K562 (cell line): ENCODE measurements at regions not wholly inside any gene's neighbourhood (a gene's known extent, or its start where the extent isn't known, plus 50 kb on each side); places are given as distances from the start of the nearest gene placed in this dataset.

Experiments used
- EHMT2 ChIP-seq: fragments of 450-650 bp; IDR thresholded peaks from 2 replicates; pipeline ENCODE4 v1.6.1; 2018; ENCODE audit warnings: antibody characterized with exemption
- EP300 ChIP-seq: IDR thresholded peaks from 2 replicates; pipeline ENCODE4 v1.6.1; 2012; ENCODE audit warnings: low read length, improper control_type of control experiment
- HCFC1 ChIP-seq: IDR thresholded peaks from 2 replicates; pipeline ENCODE4 v1.6.1; 2012; ENCODE audit warnings: low read depth, low read length, improper control_type of control experiment
- HMG20A ChIP-seq: fragments of 450-650 bp; formaldehyde crosslinking; conservative IDR thresholded peaks from 2 replicates; pipeline ENCODE4 v1.4.0; 2020; ENCODE audit warnings: mild to moderate bottlenecking, mixed read lengths
- KAT7 ChIP-seq: sonication (generic); formaldehyde crosslinking; IDR thresholded peaks from 2 replicates; pipeline ENCODE4 v1.8.0; 2022; ENCODE audit warnings: missing genetic modification reagents, mild to moderate bottlenecking, borderline replicate concordance
- MTF1 ChIP-seq: fragments of 250-450 bp; sonication (Bioruptor Pico); IDR thresholded peaks from 2 replicates; pipeline ENCODE4 v1.9.0; 2021; ENCODE audit warnings: moderate library complexity, mild to moderate bottlenecking, inconsistent platforms, borderline replicate concordance
- RAD21 ChIP-seq, 2 experiments: fragments of 250-450 bp in 1 of 2; fragments of 450-650 bp in 1 of 2; sonication (Bioruptor Pico) in 1 of 2; formaldehyde crosslinking in 1 of 2; IDR thresholded peaks in 1 of 2; conservative IDR thresholded peaks in 1 of 2; 2 replicates each; pipeline versions ENCODE4 v1.4.0 to v1.8.0; 2020 to 2022; ENCODE audit warnings: mild to moderate bottlenecking in 2 of 2, moderate library complexity in 1 of 2
- SRSF7 ChIP-seq: fragments of 200-400 bp; formaldehyde crosslinking; optimal IDR thresholded peaks from 2 replicates; pipeline ENCODE3; 2017; ENCODE audit warnings: mild to moderate bottlenecking, low read depth, low read length
- TCF7L2 ChIP-seq: fragments of 150-350 bp; IDR thresholded peaks from 2 replicates; pipeline ENCODE4 v1.6.1; 2016; ENCODE audit warnings: low read depth, mild to moderate bottlenecking, low read length, moderate library complexity
- ZBTB1 ChIP-seq: sonication (generic); formaldehyde crosslinking; IDR thresholded peaks from 2 replicates; pipeline ENCODE4 v1.8.1; 2023; ENCODE audit warnings: missing genetic modification reagents, low read depth, mild to moderate bottlenecking, borderline replicate concordance
- ZNF717 ChIP-seq: fragments of 250-450 bp; sonication (Bioruptor Pico); IDR thresholded peaks from 2 replicates; pipeline ENCODE4 v1.5.0; 2021
- TF ChIP-seq, protein P1 (sequence below), 3 experiments: IDR thresholded peaks in 2 of 3; conservative IDR thresholded peaks in 1 of 3; 2 replicates each; pipeline ENCODE4 v1.5.1; 2011 to 2012; ENCODE audit warnings: low read length in 3 of 3, mild to moderate bottlenecking in 3 of 3, control low read depth in 2 of 3, improper control_type of control experiment in 1 of 3, inconsistent platforms in 1 of 3, low read depth in 1 of 3, mixed read lengths in 1 of 3, moderate library complexity in 1 of 3; ENCODE audit not compliant: insufficient read depth in 2 of 3
- TF ChIP-seq, protein P2 (sequence below), 2 experiments: fragments of 450-650 bp; formaldehyde crosslinking in 1 of 2; IDR thresholded peaks; 2 replicates each; pipeline versions ENCODE4 v1.4.0 to v1.6.1; 2014 to 2020; ENCODE audit warnings: mild to moderate bottlenecking in 2 of 2, borderline replicate concordance in 1 of 2, low read depth in 1 of 2
- TF ChIP-seq, protein P3 (sequence below), 3 experiments: fragments of 200-800 bp in 1 of 3; fragments of 250-450 bp in 1 of 3; fragments of 450-650 bp in 1 of 3; sonication (Bioruptor Pico) in 1 of 3; sonication (Bioruptor generic) in 1 of 3; formaldehyde crosslinking in 1 of 3; IDR thresholded peaks; 2 replicates each; pipeline versions ENCODE4 v1.6.1 to v1.8.0; 2016 to 2022; ENCODE audit warnings: mild to moderate bottlenecking in 2 of 3, missing genetic modification characterization in 2 of 3, missing compliant biosample characterization in 1 of 3, moderate library complexity in 1 of 3

GRCh38 chr14:37870632-37871346, 275.4 kb downstream of the TTC6 start:
- TF ChIP-seq ZNF717 (CRISPR knock-in tag) (no peak), ZBTB1 (no peak), SRSF7 (no peak), EHMT2 (no peak), EP300 (no peak), TCF7L2 (no peak), HMG20A (CRISPR knock-in tag) (no peak), MTF1 (CRISPR knock-in tag) (no peak), HCFC1 (no peak), RAD21 (CRISPR knock-in tag; conservative IDR thresholded peaks at IDR 0.05 in 1 of 2, IDR thresholded peaks at IDR 0.05 in 1 of 2) (no peak), KAT7 (CRISPR knock-in tag) (no peak)
- TF ChIP-seq, protein P1, sequence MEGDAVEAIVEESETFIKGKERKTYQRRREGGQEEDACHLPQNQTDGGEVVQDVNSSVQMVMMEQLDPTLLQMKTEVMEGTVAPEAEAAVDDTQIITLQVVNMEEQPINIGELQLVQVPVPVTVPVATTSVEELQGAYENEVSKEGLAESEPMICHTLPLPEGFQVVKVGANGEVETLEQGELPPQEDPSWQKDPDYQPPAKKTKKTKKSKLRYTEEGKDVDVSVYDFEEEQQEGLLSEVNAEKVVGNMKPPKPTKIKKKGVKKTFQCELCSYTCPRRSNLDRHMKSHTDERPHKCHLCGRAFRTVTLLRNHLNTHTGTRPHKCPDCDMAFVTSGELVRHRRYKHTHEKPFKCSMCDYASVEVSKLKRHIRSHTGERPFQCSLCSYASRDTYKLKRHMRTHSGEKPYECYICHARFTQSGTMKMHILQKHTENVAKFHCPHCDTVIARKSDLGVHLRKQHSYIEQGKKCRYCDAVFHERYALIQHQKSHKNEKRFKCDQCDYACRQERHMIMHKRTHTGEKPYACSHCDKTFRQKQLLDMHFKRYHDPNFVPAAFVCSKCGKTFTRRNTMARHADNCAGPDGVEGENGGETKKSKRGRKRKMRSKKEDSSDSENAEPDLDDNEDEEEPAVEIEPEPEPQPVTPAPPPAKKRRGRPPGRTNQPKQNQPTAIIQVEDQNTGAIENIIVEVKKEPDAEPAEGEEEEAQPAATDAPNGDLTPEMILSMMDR (IDR thresholded peaks at IDR 0.05 in 2 of 3, conservative IDR thresholded peaks at IDR 0.05 in 1 of 3; ENCODE audit: insufficient read depth in 2 of 3, low read depth in 1 of 3, low read length in 3 of 3), result no peak
- TF ChIP-seq, protein P2, sequence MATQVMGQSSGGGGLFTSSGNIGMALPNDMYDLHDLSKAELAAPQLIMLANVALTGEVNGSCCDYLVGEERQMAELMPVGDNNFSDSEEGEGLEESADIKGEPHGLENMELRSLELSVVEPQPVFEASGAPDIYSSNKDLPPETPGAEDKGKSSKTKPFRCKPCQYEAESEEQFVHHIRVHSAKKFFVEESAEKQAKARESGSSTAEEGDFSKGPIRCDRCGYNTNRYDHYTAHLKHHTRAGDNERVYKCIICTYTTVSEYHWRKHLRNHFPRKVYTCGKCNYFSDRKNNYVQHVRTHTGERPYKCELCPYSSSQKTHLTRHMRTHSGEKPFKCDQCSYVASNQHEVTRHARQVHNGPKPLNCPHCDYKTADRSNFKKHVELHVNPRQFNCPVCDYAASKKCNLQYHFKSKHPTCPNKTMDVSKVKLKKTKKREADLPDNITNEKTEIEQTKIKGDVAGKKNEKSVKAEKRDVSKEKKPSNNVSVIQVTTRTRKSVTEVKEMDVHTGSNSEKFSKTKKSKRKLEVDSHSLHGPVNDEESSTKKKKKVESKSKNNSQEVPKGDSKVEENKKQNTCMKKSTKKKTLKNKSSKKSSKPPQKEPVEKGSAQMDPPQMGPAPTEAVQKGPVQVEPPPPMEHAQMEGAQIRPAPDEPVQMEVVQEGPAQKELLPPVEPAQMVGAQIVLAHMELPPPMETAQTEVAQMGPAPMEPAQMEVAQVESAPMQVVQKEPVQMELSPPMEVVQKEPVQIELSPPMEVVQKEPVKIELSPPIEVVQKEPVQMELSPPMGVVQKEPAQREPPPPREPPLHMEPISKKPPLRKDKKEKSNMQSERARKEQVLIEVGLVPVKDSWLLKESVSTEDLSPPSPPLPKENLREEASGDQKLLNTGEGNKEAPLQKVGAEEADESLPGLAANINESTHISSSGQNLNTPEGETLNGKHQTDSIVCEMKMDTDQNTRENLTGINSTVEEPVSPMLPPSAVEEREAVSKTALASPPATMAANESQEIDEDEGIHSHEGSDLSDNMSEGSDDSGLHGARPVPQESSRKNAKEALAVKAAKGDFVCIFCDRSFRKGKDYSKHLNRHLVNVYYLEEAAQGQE (IDR thresholded peaks at IDR 0.05; ENCODE audit: borderline replicate concordance), result no peak
- TF ChIP-seq, protein P2 (CRISPR knock-in tag; IDR thresholded peaks at IDR 0.05; ENCODE audit: low read depth), result no peak
- TF ChIP-seq, protein P3, sequence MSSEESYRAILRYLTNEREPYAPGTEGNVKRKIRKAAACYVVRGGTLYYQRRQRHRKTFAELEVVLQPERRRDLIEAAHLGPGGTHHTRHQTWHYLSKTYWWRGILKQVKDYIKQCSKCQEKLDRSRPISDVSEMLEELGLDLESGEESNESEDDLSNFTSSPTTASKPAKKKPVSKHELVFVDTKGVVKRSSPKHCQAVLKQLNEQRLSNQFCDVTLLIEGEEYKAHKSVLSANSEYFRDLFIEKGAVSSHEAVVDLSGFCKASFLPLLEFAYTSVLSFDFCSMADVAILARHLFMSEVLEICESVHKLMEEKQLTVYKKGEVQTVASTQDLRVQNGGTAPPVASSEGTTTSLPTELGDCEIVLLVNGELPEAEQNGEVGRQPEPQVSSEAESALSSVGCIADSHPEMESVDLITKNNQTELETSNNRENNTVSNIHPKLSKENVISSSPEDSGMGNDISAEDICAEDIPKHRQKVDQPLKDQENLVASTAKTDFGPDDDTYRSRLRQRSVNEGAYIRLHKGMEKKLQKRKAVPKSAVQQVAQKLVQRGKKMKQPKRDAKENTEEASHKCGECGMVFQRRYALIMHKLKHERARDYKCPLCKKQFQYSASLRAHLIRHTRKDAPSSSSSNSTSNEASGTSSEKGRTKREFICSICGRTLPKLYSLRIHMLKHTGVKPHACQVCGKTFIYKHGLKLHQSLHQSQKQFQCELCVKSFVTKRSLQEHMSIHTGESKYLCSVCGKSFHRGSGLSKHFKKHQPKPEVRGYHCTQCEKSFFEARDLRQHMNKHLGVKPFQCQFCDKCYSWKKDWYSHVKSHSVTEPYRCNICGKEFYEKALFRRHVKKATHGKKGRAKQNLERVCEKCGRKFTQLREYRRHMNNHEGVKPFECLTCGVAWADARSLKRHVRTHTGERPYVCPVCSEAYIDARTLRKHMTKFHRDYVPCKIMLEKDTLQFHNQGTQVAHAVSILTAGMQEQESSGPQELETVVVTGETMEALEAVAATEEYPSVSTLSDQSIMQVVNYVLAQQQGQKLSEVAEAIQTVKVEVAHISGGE (CRISPR knock-in tag; IDR thresholded peaks at IDR 0.05), result no peak
